NCI-H524 treated with DMSO at 0.1 percent for 48 hours (cell line): ENCODE measurements at regions not wholly inside any gene's neighbourhood (a gene's known extent, or its start where the extent isn't known, plus 50 kb on each side); places are given as distances from the start of the nearest gene placed in this dataset.
"Not testable (repeated sequence)": the region's sequence is repeated elsewhere in the genome, so short reads cannot be mapped to it uniquely, and the experiment has no call there.

ENCODE experiments used
- DNase-seq: peaks from one replicate; lab custom pipeline; 2025; lab: John Stamatoyannopoulos, UW

- no peak for DNase-seq
Measured at GRCh38 chr3:34056951-34057390, 258.5 kb downstream of the PDCD6IP start.

GRCh38 chr3:34060995-34061394, 262.6 kb downstream of the PDCD6IP start:
- not testable (repeated sequence) for DNase-seq

GRCh38 chr3:34065901-34066300, 267.5 kb downstream of the PDCD6IP start:
- DNase-seq: no peak

GRCh38 chr3:34066328-34066727, 267.9 kb downstream of the PDCD6IP start:
- no peak for DNase-seq

- DNase-seq: no peak
Measured at GRCh38 chr3:34066999-34067398, 268.6 kb downstream of the PDCD6IP start.

GRCh38 chr3:34067536-34068051, 269.2 kb downstream of the PDCD6IP start:
- DNase-seq: no peak

GRCh38 chr3:34068505-34068904, 270.1 kb downstream of the PDCD6IP start:
- no peak for DNase-seq

GRCh38 chr3:34070831-34071585, 272.6 kb downstream of the PDCD6IP start:
- DNase-seq: no peak

- no peak for DNase-seq
Measured at GRCh38 chr3:34072297-34072696, 273.9 kb downstream of the PDCD6IP start.

- no peak for DNase-seq
Measured at GRCh38 chr3:34073111-34073510, 274.7 kb downstream of the PDCD6IP start.

GRCh38 chr3:34073961-34074360, 275.5 kb downstream of the PDCD6IP start:
- DNase-seq: no peak

- DNase-seq: no peak
Measured at GRCh38 chr3:34075975-34076374, 277.5 kb downstream of the PDCD6IP start.

- DNase-seq: no peak
Measured at GRCh38 chr3:34077417-34078195, 279.2 kb downstream of the PDCD6IP start.

GRCh38 chr3:34078418-34078817, 280.0 kb downstream of the PDCD6IP start:
- DNase-seq: no peak

- DNase-seq: not testable (repeated sequence)
Measured at GRCh38 chr3:34079849-34080248, 281.4 kb downstream of the PDCD6IP start.

- DNase-seq: not testable (repeated sequence)
Measured at GRCh38 chr3:34090379-34090778, 291.9 kb downstream of the PDCD6IP start.

GRCh38 chr3:34090876-34091275, 292.4 kb downstream of the PDCD6IP start:
- DNase-seq: no peak

- not testable (repeated sequence) for DNase-seq
Measured at GRCh38 chr3:34094280-34094679, 295.9 kb downstream of the PDCD6IP start.

GRCh38 chr3:34102288-34102687, 303.9 kb downstream of the PDCD6IP start:
- no peak for DNase-seq

- DNase-seq: no peak
Measured at GRCh38 chr3:34106379-34106778, 307.9 kb downstream of the PDCD6IP start.

GRCh38 chr3:34106879-34107278, 308.4 kb downstream of the PDCD6IP start:
- DNase-seq: no peak

- no peak for DNase-seq
Measured at GRCh38 chr3:34107669-34108068, 309.2 kb downstream of the PDCD6IP start.

GRCh38 chr3:34109021-34109420, 310.6 kb downstream of the PDCD6IP start:
- DNase-seq: peak; percentile 20
